Uterus (tissue), 2 donors: ENCODE measurements at regions not wholly inside any gene's neighbourhood (a gene's known extent, or its start where the extent isn't known, plus 50 kb on each side); places are given as distances from the start of the nearest gene placed in this dataset.

Experiments used
- POLR2A ChIP-seq, 2 donors: fragments of 450-650 bp; IDR thresholded peaks; one replicate each; pipeline ENCODE4 v1.6.1; 2016; ENCODE audit warnings: antibody characterized with exemption in 2 of 2, mild to moderate bottlenecking in 1 of 2, moderate library complexity in 1 of 2
- TF ChIP-seq, protein P1 (sequence below), 4 experiments: fragments of 200-600 bp in 2 of 4; fragments of 450-650 bp in 2 of 4; sonication (generic) in 2 of 4; IDR thresholded peaks; one replicate each; pipeline ENCODE4 v1.5.1; 2016 to 2019; ENCODE audit warnings: antibody characterized with exemption in 4 of 4, mild to moderate bottlenecking in 2 of 4, moderate library complexity in 1 of 4

DNA sequence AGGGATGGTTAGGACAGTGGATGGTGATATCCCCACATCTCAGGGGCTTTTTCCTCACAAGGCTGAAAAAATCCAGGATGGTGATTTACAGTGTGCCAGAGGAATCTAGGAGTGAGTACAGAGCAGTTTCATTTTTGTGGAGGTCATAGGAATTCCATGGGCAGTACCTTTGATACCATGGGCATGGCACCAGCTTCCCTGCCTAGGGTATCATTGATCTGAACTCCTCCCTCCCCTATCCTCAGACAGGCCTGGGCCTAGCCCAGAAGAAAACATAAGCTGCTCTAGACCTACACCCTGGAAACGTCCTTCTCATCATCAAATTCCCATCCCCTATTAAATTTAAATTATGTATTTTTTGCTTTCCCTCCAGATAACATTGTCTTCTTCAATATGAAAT, 136.3 kb upstream of the KLHL29 start:
- TF ChIP-seq, protein P1, sequence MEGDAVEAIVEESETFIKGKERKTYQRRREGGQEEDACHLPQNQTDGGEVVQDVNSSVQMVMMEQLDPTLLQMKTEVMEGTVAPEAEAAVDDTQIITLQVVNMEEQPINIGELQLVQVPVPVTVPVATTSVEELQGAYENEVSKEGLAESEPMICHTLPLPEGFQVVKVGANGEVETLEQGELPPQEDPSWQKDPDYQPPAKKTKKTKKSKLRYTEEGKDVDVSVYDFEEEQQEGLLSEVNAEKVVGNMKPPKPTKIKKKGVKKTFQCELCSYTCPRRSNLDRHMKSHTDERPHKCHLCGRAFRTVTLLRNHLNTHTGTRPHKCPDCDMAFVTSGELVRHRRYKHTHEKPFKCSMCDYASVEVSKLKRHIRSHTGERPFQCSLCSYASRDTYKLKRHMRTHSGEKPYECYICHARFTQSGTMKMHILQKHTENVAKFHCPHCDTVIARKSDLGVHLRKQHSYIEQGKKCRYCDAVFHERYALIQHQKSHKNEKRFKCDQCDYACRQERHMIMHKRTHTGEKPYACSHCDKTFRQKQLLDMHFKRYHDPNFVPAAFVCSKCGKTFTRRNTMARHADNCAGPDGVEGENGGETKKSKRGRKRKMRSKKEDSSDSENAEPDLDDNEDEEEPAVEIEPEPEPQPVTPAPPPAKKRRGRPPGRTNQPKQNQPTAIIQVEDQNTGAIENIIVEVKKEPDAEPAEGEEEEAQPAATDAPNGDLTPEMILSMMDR (IDR thresholded peaks at IDR 0.05) = no peak
- no peak for TF ChIP-seq POLR2A (IDR thresholded peaks at IDR 0.05)
